HEK293T (cell line): ENCODE measurements at regions not wholly inside any gene's neighbourhood (a gene's known extent, or its start where the extent isn't known, plus 50 kb on each side); places are given as distances from the start of the nearest gene placed in this dataset.

Experiments
- BHLHE40 ChIP-seq: fragments of 450-650 bp; IDR thresholded peaks from 2 replicates; pipeline ENCODE4 v1.6.1; 2016; ENCODE audit warnings: mild to moderate bottlenecking, moderate library complexity, borderline replicate concordance
- FOXM1 ChIP-seq: fragments of 450-650 bp; IDR thresholded peaks from 2 replicates; pipeline ENCODE4 v1.6.1; 2017; ENCODE audit warnings: mild to moderate bottlenecking, borderline replicate concordance
- SUZ12 ChIP-seq: fragments of 450-650 bp; IDR thresholded peaks from 2 replicates; pipeline ENCODE4 v1.6.1; 2016; ENCODE audit warnings: mild to moderate bottlenecking

DNA sequence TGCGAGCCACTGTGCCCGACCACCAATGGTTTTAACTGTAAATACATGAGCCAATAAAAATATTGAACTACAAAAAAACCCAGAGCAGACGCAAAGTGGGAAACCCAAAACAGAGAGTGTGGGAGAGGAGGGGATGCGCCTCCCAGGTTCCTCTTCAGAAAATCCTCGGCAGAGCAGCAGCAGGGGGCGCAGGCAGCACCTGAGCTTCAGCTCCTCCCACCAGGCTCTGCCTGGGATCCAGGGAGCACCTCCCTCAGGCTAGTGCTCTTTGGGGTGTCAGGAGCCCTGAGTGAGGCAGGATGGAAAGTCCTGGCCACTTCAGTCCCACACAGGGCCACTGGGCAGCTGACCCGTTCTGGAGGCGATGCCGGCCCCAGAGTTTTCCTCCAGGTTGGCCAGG, 536.9 kb upstream of the CDH4 start:
- TF ChIP-seq FOXM1 (no peak), SUZ12 (no peak), BHLHE40 (no peak)
